Breast epithelium (tissue), 3 donors: ENCODE measurements at regions not wholly inside any gene's neighbourhood (a gene's known extent, or its start where the extent isn't known, plus 50 kb on each side); places are given as distances from the start of the nearest gene placed in this dataset.

Source experiments
- POLR2A ChIP-seq: fragments of 450-650 bp; IDR thresholded peaks from one replicate; pipeline ENCODE4 v1.6.1; 2016; ENCODE audit warnings: antibody characterized with exemption, mild to moderate bottlenecking, moderate library complexity
- POLR2AphosphoS5 ChIP-seq, 3 donors: sonication (generic); formaldehyde crosslinking; IDR thresholded peaks; one replicate each; pipeline ENCODE4 v1.6.1; 2017; ENCODE audit warnings: antibody characterized with exemption in 3 of 3
- TF ChIP-seq, protein P1 (sequence below), 3 donors: fragments of 450-650 bp; IDR thresholded peaks; one replicate each; pipeline ENCODE4 v1.5.1; 2016 to 2017; ENCODE audit warnings: antibody characterized with exemption in 3 of 3, mild to moderate bottlenecking in 3 of 3, moderate library complexity in 3 of 3

DNA sequence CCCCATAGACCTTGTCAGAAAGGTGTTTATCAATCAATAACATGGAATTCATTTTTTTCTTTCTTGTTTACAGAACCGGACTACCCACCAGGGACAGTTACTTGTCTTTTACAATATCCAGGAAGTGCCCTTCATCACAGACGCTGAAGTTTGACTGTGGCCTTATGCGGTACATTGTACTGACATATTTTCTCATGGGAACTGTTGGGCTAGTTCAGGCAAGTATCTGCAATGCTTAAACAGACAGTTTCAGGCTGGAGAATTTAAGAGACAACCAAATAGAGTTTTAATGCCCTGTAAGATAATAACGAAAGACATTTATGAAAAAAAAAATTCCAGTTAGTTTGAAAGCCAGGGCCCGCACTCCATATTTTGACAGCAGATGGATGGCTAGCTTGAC is 246.4 kb downstream of the GATA3 start:
- TF ChIP-seq, protein P1, sequence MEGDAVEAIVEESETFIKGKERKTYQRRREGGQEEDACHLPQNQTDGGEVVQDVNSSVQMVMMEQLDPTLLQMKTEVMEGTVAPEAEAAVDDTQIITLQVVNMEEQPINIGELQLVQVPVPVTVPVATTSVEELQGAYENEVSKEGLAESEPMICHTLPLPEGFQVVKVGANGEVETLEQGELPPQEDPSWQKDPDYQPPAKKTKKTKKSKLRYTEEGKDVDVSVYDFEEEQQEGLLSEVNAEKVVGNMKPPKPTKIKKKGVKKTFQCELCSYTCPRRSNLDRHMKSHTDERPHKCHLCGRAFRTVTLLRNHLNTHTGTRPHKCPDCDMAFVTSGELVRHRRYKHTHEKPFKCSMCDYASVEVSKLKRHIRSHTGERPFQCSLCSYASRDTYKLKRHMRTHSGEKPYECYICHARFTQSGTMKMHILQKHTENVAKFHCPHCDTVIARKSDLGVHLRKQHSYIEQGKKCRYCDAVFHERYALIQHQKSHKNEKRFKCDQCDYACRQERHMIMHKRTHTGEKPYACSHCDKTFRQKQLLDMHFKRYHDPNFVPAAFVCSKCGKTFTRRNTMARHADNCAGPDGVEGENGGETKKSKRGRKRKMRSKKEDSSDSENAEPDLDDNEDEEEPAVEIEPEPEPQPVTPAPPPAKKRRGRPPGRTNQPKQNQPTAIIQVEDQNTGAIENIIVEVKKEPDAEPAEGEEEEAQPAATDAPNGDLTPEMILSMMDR (IDR thresholded peaks at IDR 0.05): no peak
- TF ChIP-seq POLR2A (no peak), POLR2AphosphoS5 (IDR thresholded peaks at IDR 0.05) (no peak)
